HUES6 (cell line): ENCODE measurements at regions not wholly inside any gene's neighbourhood (a gene's known extent, or its start where the extent isn't known, plus 50 kb on each side); places are given as distances from the start of the nearest gene placed in this dataset.
"Not testable (repeated sequence)": the region's sequence is repeated elsewhere in the genome, so short reads cannot be mapped to it uniquely, and the experiment has no call there.

ENCODE experiments used
- H3K27ac ChIP-seq: 2 replicates; pipeline ENCODE4 v1.7.0; 2013; ENCODE audit warnings: low read depth, mild to moderate bottlenecking, low read length, inconsistent platforms
- H3K27me3 ChIP-seq: 2 replicates; pipeline ENCODE4 v1.6.1; 2013; ENCODE audit warnings: low read length; ENCODE audit not compliant: control insufficient read depth, insufficient read depth
- H3K36me3 ChIP-seq: 2 replicates; pipeline ENCODE4 v1.6.1; 2013; ENCODE audit warnings: low read length; ENCODE audit not compliant: control insufficient read depth, insufficient read depth
- H3K4me1 ChIP-seq: 2 replicates; pipeline ENCODE4 v1.6.1; 2013; ENCODE audit warnings: low read length; ENCODE audit not compliant: control insufficient read depth, insufficient read depth
- H3K4me3 ChIP-seq: 2 replicates; pipeline ENCODE4 v1.5.1; 2013; ENCODE audit warnings: low read depth, low read length
- H3K9ac ChIP-seq: one replicate; pipeline ENCODE4 v1.6.1; 2013; ENCODE audit warnings: mild to moderate bottlenecking, low read length
- H3K9me3 ChIP-seq: 2 replicates; pipeline ENCODE4 v1.6.1; 2013; ENCODE audit warnings: low read depth, low read length; ENCODE audit not compliant: control insufficient read depth, insufficient read depth

DNA sequence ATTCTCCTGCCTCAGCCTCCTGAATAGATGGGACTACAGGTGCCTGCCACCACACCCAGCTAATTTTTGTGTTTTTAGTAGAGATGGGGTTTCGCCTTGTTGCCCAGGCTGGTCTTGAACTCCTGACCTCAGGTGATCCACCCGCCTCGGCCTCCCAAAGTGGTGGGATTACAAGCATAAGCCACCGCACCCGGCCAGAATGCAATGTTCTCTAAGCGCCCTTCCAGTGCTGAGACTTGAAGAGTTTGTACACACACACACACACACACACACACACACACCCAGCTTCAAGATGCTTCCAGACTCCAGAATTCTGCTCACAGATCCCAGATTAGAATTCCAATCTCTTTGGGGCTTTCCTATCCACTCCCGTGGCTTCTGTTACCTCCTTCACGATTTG lies 227.1 kb downstream of the FOXD2 start:
- H3K27ac ChIP-seq, H3K9me3 ChIP-seq, H3K27me3 ChIP-seq, H3K36me3 ChIP-seq, H3K4me3 ChIP-seq, H3K4me1 ChIP-seq, H3K9ac ChIP-seq: not testable (repeated sequence)

- Histone ChIP-seq H3K9ac (no peak overlapping the region), H3K27me3 (0 out of 2 replicates have a peak, but pooled peaks cover 5% of the 10 kb centered on the region), H3K9me3 (0 out of 2 replicates have a peak, but pooled peaks cover 3% of the 10 kb centered on the region), H3K4me1 (no peaks in the 10 kb centered on the region), H3K27ac (no peak overlapping the region), H3K36me3 (no peaks in the 10 kb centered on the region), H3K4me3 (no peak overlapping the region)
Measured at GRCh38 chr1:47669081-47669585, 231.3 kb downstream of the FOXD2 start.

GRCh38 chr1:47672622-47673021 lies 234.8 kb downstream of the FOXD2 start:
- H3K9me3 ChIP-seq: 0 out of 2 replicates have a peak, but pooled peaks cover 3% of the 10 kb centered on the region
- no peak overlapping the region for H3K9ac ChIP-seq
- H3K4me3 ChIP-seq: no peak overlapping the region
- no peak overlapping the region for H3K27ac ChIP-seq
- no peaks in the 10 kb centered on the region; the same call in 1 of the 2 replicates for H3K4me1 ChIP-seq
- H3K27me3 ChIP-seq: 0 out of 2 replicates have a peak, but pooled peaks cover 7% of the 10 kb centered on the region
- no peaks in the 10 kb centered on the region for H3K36me3 ChIP-seq

DNA sequence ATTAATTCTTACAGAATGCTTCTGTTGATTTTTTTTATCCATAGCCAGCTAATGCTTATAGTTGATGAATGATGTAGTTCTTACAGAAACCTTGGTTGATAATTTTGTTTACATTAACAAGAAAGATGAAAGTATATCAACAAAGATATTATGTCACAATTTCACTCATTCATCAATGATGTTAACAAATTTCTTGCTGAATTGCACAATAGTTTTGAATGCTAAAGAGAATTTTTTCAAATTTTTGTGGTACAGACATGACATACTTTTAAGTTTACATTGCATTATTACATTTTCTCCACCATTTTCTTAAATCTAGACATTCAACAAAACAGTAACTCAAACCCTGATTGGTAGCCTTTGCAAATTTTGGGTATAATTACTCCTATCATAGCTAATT lies 236.3 kb downstream of the FOXD2 start:
- no peak overlapping the region for H3K27ac ChIP-seq
- 0 out of 2 replicates have a peak, but pooled peaks cover 7% of the 10 kb centered on the region for H3K27me3 ChIP-seq

GRCh38 chr1:47675047-47675675 lies 237.3 kb downstream of the FOXD2 start:
- H3K36me3 ChIP-seq: no peaks in the 10 kb centered on the region
- no peaks in the 10 kb centered on the region; the same call in 1 of the 2 replicates for H3K4me1 ChIP-seq
- H3K9ac ChIP-seq: no peak overlapping the region
- no peak overlapping the region for H3K27ac ChIP-seq
- H3K9me3 ChIP-seq: 0 out of 2 replicates have a peak, but pooled peaks cover 3% of the 10 kb centered on the region
- H3K27me3 ChIP-seq: 0 out of 2 replicates have a peak, but pooled peaks cover 7% of the 10 kb centered on the region
- no peak overlapping the region for H3K4me3 ChIP-seq

More for the DNA sequence above, 236.3 kb downstream of the FOXD2 start:
- H3K9ac ChIP-seq: no peak overlapping the region
- no peak overlapping the region for H3K4me3 ChIP-seq
- H3K4me1 ChIP-seq: no peaks in the 10 kb centered on the region; the same call in 1 of the 2 replicates
- H3K36me3 ChIP-seq: no peaks in the 10 kb centered on the region
- 0 out of 2 replicates have a peak, but pooled peaks cover 3% of the 10 kb centered on the region for H3K9me3 ChIP-seq

DNA sequence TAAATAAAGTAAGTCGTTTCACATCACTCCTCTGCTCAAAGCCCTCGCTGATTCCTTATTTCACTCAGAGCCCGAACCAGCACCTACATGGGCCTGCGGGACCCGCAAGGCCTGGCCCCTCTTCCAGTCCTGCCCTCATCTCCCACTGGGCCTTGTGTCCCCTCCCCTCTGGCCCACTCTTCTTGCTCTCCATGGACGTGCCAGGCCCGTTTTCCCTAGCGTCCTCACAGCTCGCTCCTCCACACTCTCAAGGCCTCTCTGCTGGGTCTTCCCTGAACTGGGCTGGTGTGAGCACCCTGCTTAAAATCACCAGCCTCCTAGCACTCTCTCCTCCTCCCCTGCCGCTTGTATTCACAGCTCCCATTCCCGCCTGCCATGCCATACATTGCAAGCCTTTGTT lies 237.9 kb downstream of the FOXD2 start:
- Histone ChIP-seq H3K36me3 (no peaks in the 10 kb centered on the region), H3K27ac (no peak overlapping the region), H3K27me3 (0 out of 2 replicates have a peak, but pooled peaks cover 9% of the 10 kb centered on the region), H3K4me1 (no peaks in the 10 kb centered on the region; the same call in 1 of the 2 replicates), H3K4me3 (no peak overlapping the region), H3K9ac (no peak overlapping the region), H3K9me3 (0 out of 2 replicates have a peak, but pooled peaks cover 3% of the 10 kb centered on the region)

- Histone ChIP-seq H3K27me3 (0 out of 2 replicates have a peak, but pooled peaks cover 9% of the 10 kb centered on the region), H3K27ac (no peak overlapping the region), H3K4me3 (no peak overlapping the region), H3K9me3 (0 out of 2 replicates have a peak, but pooled peaks cover 3% of the 10 kb centered on the region), H3K4me1 (no peaks in the 10 kb centered on the region; the same call in 1 of the 2 replicates), H3K36me3 (no peaks in the 10 kb centered on the region), H3K9ac (no peak overlapping the region)
Measured at GRCh38 chr1:47676311-47677054, 238.6 kb downstream of the FOXD2 start.

GRCh38 chr1:47677241-47677940 lies 239.5 kb downstream of the FOXD2 start:
- Histone ChIP-seq H3K4me3 (no peak overlapping the region), H3K4me1 (no peaks in the 10 kb centered on the region; the same call in 1 of the 2 replicates), H3K27ac (no peak overlapping the region), H3K36me3 (no peaks in the 10 kb centered on the region), H3K9ac (no peak overlapping the region), H3K9me3 (0 out of 2 replicates have a peak, but pooled peaks cover 3% of the 10 kb centered on the region), H3K27me3 (0 out of 2 replicates have a peak, but pooled peaks cover 9% of the 10 kb centered on the region)

DNA sequence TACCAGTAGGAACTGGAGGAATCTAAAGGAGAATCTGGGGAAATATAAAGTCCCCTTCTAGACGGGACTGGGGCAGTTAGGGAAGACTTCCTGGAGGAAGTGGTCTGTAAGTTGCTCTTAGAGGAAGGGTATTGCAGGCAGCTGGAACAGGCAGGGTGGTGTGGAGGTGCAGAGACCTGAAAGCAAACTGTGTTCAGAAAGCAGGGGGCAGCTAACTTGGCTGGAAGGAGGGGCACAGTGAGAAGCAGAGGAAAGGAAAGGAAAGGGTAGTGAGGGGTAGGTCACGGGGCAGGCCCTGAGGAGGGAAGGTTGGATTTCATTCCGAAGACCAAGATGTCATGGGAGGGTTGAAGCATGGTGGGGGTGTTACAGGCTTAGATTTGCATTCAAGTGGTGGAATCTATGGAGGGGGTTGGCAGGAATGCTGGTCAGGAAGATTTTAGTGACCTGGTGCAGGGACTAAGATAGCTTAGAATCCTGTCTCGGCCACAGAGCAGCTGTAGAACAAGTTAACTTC lies 240.7 kb downstream of the FOXD2 start:
- no peaks in the 10 kb centered on the region; the same call in 1 of the 2 replicates for H3K4me1 ChIP-seq
- H3K27ac ChIP-seq: no peak overlapping the region
- 0 out of 2 replicates have a peak, but pooled peaks cover 9% of the 10 kb centered on the region for H3K27me3 ChIP-seq
- H3K9ac ChIP-seq: no peak overlapping the region
- no peak overlapping the region for H3K4me3 ChIP-seq
- H3K9me3 ChIP-seq: no peaks in the 10 kb centered on the region
- no peaks in the 10 kb centered on the region for H3K36me3 ChIP-seq

DNA sequence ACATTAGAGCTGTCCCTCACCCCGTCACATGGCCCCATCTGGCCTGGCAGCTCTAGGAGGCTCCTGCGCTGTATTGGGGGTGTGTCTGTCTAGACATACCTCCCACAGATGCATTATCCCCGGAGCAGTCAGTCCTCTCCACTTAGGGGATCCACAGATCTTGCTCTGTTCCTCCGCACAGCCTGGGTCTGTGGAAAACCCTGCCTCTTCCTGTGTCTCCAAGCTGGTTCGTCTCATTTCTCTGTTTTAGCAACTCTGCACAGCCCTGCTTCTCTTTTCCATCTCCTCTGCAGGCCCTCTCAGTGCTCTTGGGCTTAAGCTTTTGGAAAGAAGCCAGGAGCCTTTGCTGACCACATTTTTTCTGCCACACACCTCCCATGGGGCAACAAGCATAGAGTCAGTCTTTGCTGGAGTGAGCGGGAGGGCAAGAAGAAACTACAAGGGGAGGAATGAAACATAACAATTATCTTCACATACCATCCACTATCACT lies 241.5 kb downstream of the FOXD2 start:
- no peak overlapping the region for H3K27ac ChIP-seq
- no peaks in the 10 kb centered on the region for H3K9me3 ChIP-seq
- H3K4me1 ChIP-seq: no peaks in the 10 kb centered on the region; the same call in 1 of the 2 replicates

More for the DNA sequence above, 241.5 kb downstream of the FOXD2 start:
- 0 out of 2 replicates have a peak, but pooled peaks cover 9% of the 10 kb centered on the region for H3K27me3 ChIP-seq
- no peaks in the 10 kb centered on the region for H3K36me3 ChIP-seq
- H3K4me3 ChIP-seq: no peak overlapping the region
- H3K9ac ChIP-seq: no peak overlapping the region
